Activated CD8-positive, alpha-beta T cell treated with anti-CD3 and anti-CD28 coated beads for 36 hours (primary cell): ENCODE measurements at regions not wholly inside any gene's neighbourhood (a gene's known extent, or its start where the extent isn't known, plus 50 kb on each side); places are given as distances from the start of the nearest gene placed in this dataset.

Experiments
- ATAC-seq: fragments of 200-7000 bp; cut with Tn5 transposase; one replicate; pipeline ENCODE4 v1.10.0; 2021; ENCODE audit warnings: mild to moderate bottlenecking, moderate library complexity
- CTCF ChIA-PET: fragments of 350-600 bp; sonication (Branson Sonifier 250); formaldehyde crosslinking; loops from one replicate; lab custom pipeline; 2021; ENCODE audit warnings: antibody characterized with exemption; lab: Charles Lee
- POLR2A ChIA-PET: fragments of 350-600 bp; sonication (Branson Sonifier 250); formaldehyde crosslinking; loops from one replicate; lab custom pipeline; 2021; ENCODE audit warnings: antibody characterized with exemption; lab: Charles Lee
- DNase-seq: peaks from one replicate; pipeline ENCODE4 v3.0.0-alpha.2; 2020
- H3K27ac Mint-ChIP-seq: one replicate; pipeline ENCODE4 v1.8.0; 2021; ENCODE audit warnings: mild to moderate bottlenecking, mixed read lengths
- H3K27me3 Mint-ChIP-seq: one replicate; pipeline ENCODE4 v1.8.0; 2021; ENCODE audit warnings: mixed read lengths
- H3K36me3 Mint-ChIP-seq: one replicate; pipeline ENCODE4 v1.8.0; 2021; ENCODE audit warnings: low read depth, mixed read lengths
- H3K4me1 Mint-ChIP-seq: one replicate; pipeline ENCODE4 v1.8.0; 2021; ENCODE audit warnings: low read depth, mixed read lengths
- H3K4me3 Mint-ChIP-seq: one replicate; pipeline ENCODE4 v1.8.0; 2021; ENCODE audit warnings: mild to moderate bottlenecking, moderate library complexity, mixed read lengths
- H3K9me3 Mint-ChIP-seq: one replicate; pipeline ENCODE4 v1.8.0; 2021; ENCODE audit warnings: mixed read lengths
- intact Hi-C: fragments of 100-400 bp; cut with micrococcal nuclease; formaldehyde crosslinking; loops from one replicate; pipeline ENCODE4 v1.10.0; 2022
- TF ChIP-seq, protein P1 (sequence below): fragments of 200-600 bp; IDR thresholded peaks from one replicate; pipeline ENCODE4 v1.8.0; 2022; ENCODE audit warnings: antibody characterized with exemption, mild to moderate bottlenecking

GRCh38 chr1:188043536-188044245 lies 1214.9 kb downstream of the PLA2G4A start:
- no peaks in the 10 kb centered on the region for H3K36me3 Mint-ChIP-seq
- POLR2A ChIA-PET: no interaction called here
- no peaks in the 10 kb centered on the region for H3K4me1 Mint-ChIP-seq
- no peaks in the 10 kb centered on the region for H3K9me3 Mint-ChIP-seq
- H3K4me3 Mint-ChIP-seq: no peak overlapping the region
- intact Hi-C loops: no loop called here
- no peak overlapping the region for H3K27ac Mint-ChIP-seq
- TF ChIP-seq, protein P1, sequence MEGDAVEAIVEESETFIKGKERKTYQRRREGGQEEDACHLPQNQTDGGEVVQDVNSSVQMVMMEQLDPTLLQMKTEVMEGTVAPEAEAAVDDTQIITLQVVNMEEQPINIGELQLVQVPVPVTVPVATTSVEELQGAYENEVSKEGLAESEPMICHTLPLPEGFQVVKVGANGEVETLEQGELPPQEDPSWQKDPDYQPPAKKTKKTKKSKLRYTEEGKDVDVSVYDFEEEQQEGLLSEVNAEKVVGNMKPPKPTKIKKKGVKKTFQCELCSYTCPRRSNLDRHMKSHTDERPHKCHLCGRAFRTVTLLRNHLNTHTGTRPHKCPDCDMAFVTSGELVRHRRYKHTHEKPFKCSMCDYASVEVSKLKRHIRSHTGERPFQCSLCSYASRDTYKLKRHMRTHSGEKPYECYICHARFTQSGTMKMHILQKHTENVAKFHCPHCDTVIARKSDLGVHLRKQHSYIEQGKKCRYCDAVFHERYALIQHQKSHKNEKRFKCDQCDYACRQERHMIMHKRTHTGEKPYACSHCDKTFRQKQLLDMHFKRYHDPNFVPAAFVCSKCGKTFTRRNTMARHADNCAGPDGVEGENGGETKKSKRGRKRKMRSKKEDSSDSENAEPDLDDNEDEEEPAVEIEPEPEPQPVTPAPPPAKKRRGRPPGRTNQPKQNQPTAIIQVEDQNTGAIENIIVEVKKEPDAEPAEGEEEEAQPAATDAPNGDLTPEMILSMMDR: no peak
- H3K27me3 Mint-ChIP-seq: no peaks in the 10 kb centered on the region
- no peak for ATAC-seq
- DNase-seq: no peak
- CTCF ChIA-PET: no interaction called here

- Mint-ChIP-seq H3K9me3 (peaks cover 3% of the 10 kb centered on the region), H3K36me3 (no peaks in the 10 kb centered on the region), H3K4me1 (no peaks in the 10 kb centered on the region), H3K27ac (no peak overlapping the region), H3K27me3 (no peaks in the 10 kb centered on the region), H3K4me3 (no peak overlapping the region)
- POLR2A ChIA-PET: no interaction called here
- DNase-seq (no peak), ATAC-seq (no peak)
- TF ChIP-seq, protein P1: no peak
- CTCF ChIA-PET: no interaction called here
- intact Hi-C loops: no loop called here
Observed at GRCh38 chr1:188050250-188050649, 1221.5 kb downstream of the PLA2G4A start.

DNA sequence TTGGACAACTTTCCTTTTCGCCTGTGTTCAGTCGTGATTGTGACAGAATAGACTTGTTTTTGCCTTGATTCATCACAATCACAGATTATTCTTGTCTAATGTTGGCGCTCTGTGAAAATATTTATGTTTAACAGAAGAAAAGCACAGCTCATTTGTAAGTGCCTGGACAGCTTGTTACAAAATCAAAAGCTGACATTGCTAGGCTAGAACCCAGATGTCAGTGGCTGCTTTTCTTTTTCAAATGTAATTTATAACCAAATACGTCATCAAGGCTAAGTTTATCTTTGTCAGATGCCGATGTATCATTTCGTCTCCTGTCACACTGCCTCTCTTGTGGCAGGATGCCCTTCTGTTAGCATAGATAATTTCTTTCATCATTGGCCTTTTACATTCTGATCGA lies 1227.3 kb downstream of the PLA2G4A start:
- Mint-ChIP-seq H3K4me3 (no peak overlapping the region), H3K27ac (no peak overlapping the region), H3K4me1 (no peaks in the 10 kb centered on the region), H3K36me3 (no peaks in the 10 kb centered on the region), H3K9me3 (peaks cover 3% of the 10 kb centered on the region), H3K27me3 (no peaks in the 10 kb centered on the region)
- intact Hi-C loops: no loop called here
- ChIA-PET CTCF (no interaction called here), POLR2A (no interaction called here)
- TF ChIP-seq, protein P1: no peak
- DNase-seq (no peak), ATAC-seq (no peak)

GRCh38 chr1:188058801-188059200 lies 1230.1 kb downstream of the PLA2G4A start:
- intact Hi-C loops: no loop called here
- ChIA-PET POLR2A (no interaction called here), CTCF (no interaction called here)
- DNase-seq: no peak
- H3K9me3 Mint-ChIP-seq: peaks cover 10% of the 10 kb centered on the region
- H3K36me3 Mint-ChIP-seq: no peaks in the 10 kb centered on the region
- no peak overlapping the region for H3K27ac Mint-ChIP-seq
- no peak overlapping the region for H3K4me3 Mint-ChIP-seq
- TF ChIP-seq, protein P1: no peak
- ATAC-seq: no peak
- H3K4me1 Mint-ChIP-seq: no peaks in the 10 kb centered on the region
- H3K27me3 Mint-ChIP-seq: no peaks in the 10 kb centered on the region

GRCh38 chr1:188061881-188062280 lies 1233.1 kb downstream of the PLA2G4A start:
- no peak for DNase-seq
- Mint-ChIP-seq H3K27me3 (no peaks in the 10 kb centered on the region), H3K27ac (no peak overlapping the region), H3K36me3 (no peaks in the 10 kb centered on the region), H3K4me1 (no peaks in the 10 kb centered on the region), H3K9me3 (peaks cover 18% of the 10 kb centered on the region), H3K4me3 (no peak overlapping the region)
- intact Hi-C loops: no loop called here
- TF ChIP-seq, protein P1: no peak
- ATAC-seq: no peak
- CTCF ChIA-PET: no interaction called here
- POLR2A ChIA-PET: no interaction called here
